ENCODE measurements at regions not wholly inside any gene's neighbourhood (a gene's known extent, or its start where the extent isn't known, plus 50 kb on each side); places are given as distances from the start of the nearest gene placed in this dataset.

GRCh38 chr3:88641033-88641604 lies 466.3 kb upstream of the EPHA3 start:
- no peaks in the 10 kb centered on the region for H3K36me3 ChIP-seq
- no peak overlapping the region for H3K27ac ChIP-seq
- no peaks in the 10 kb centered on the region for H3K27me3 ChIP-seq (ENCODE audit: low read depth)
- ATAC-seq, result no peak
- H3K9me3 ChIP-seq, result no peaks in the 10 kb centered on the region
- no peaks in the 10 kb centered on the region for H3K4me1 ChIP-seq
- no peak for DNase-seq
- intact Hi-C loops (cut with DNase I), result no loop called here
- no peak overlapping the region for H3K4me3 ChIP-seq
- TF ChIP-seq, protein P1, sequence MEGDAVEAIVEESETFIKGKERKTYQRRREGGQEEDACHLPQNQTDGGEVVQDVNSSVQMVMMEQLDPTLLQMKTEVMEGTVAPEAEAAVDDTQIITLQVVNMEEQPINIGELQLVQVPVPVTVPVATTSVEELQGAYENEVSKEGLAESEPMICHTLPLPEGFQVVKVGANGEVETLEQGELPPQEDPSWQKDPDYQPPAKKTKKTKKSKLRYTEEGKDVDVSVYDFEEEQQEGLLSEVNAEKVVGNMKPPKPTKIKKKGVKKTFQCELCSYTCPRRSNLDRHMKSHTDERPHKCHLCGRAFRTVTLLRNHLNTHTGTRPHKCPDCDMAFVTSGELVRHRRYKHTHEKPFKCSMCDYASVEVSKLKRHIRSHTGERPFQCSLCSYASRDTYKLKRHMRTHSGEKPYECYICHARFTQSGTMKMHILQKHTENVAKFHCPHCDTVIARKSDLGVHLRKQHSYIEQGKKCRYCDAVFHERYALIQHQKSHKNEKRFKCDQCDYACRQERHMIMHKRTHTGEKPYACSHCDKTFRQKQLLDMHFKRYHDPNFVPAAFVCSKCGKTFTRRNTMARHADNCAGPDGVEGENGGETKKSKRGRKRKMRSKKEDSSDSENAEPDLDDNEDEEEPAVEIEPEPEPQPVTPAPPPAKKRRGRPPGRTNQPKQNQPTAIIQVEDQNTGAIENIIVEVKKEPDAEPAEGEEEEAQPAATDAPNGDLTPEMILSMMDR (IDR thresholded peaks at IDR 0.05), result no peak

DNA sequence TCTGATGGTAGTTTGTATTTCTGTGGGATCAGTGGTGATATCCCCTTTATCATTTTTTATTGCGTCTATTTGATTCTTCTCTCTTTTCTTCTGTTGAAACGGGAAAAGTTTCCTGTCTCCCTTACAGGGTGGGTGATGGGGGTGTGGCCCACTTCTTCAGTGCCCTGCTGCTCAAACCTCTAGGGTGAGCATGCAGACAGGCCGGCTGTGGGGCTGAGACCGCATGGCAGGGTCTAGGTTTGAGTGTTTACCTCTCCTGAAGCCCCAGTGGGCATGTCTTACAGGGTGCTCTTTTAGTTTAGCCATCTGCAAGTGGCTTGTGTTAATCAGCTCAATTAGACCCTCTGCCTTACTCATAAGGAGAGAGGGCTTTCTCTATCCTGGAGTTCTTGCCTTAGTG lies 450.0 kb upstream of the EPHA3 start:
- Histone ChIP-seq H3K9me3 (no peaks in the 10 kb centered on the region), H3K36me3 (no peaks in the 10 kb centered on the region), H3K4me3 (no peak overlapping the region), H3K27me3 (ENCODE audit: low read depth) (no peaks in the 10 kb centered on the region), H3K27ac (no peak overlapping the region), H3K4me1 (no peaks in the 10 kb centered on the region)
- DNase-seq (no peak), ATAC-seq (no peak)
- intact Hi-C loops (cut with DNase I), result no loop called here
- TF ChIP-seq, protein P1 (IDR thresholded peaks at IDR 0.05), result no peak

GRCh38 chr3:88661433-88661824 lies 446.0 kb upstream of the EPHA3 start:
- H3K4me3 ChIP-seq, result no peak overlapping the region
- DNase-seq (no peak), ATAC-seq (no peak)
- H3K27me3 ChIP-seq (ENCODE audit: low read depth), result no peaks in the 10 kb centered on the region
- H3K36me3 ChIP-seq, result no peaks in the 10 kb centered on the region
- H3K9me3 ChIP-seq, result no peaks in the 10 kb centered on the region
- intact Hi-C loops (cut with DNase I), result no loop called here
- TF ChIP-seq, protein P1 (IDR thresholded peaks at IDR 0.05), result no peak
- no peaks in the 10 kb centered on the region for H3K4me1 ChIP-seq
- no peak overlapping the region for H3K27ac ChIP-seq

DNA sequence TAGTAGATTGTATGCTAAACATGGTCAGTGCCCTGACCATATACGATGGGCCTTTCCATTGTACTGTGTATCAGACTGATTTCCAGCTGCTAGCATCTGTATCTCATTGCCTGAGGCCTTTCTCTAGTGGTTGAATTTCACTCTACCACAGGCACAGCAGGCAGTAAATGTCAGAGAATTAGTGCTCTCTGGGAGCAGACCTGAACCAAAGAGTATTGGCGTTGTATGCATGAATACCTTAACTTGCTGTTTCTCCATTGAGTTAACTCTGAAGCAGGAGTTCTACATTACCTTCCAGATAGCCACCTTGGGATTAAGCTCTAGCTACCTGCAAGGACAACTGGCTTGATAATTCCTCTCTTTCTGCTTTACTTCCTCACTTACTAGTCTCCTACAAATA lies 439.2 kb upstream of the EPHA3 start:
- no peaks in the 10 kb centered on the region for H3K27me3 ChIP-seq (ENCODE audit: low read depth)
- H3K27ac ChIP-seq, result no peak overlapping the region
- TF ChIP-seq, protein P1 (IDR thresholded peaks at IDR 0.05), result no peak
- DNase-seq, result no peak
- no peak overlapping the region for H3K4me3 ChIP-seq
- ATAC-seq, result no peak
- no peaks in the 10 kb centered on the region for H3K9me3 ChIP-seq
- intact Hi-C loops (cut with DNase I), result no loop called here
- H3K36me3 ChIP-seq, result no peaks in the 10 kb centered on the region
- H3K4me1 ChIP-seq, result no peaks in the 10 kb centered on the region

DNA sequence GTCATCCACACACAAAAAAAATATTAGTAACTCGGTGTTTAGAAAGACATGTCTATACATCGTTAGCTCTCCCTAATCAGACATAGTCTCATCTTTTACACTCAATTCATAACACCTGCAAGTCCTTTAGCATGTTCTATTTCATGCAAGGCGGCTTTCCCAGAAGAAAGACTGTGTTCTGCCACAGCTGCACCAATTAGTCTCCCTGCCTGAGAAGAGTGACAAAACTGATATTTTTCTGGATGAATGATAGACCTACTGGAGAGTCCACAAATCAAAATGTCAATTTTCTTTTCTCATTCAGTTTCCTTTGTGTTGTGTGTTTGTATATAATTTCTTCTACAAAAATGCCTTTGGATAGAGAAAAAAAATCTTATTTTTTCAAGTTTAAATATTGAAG lies 435.8 kb upstream of the EPHA3 start:
- Histone ChIP-seq H3K4me3 (no peak overlapping the region), H3K36me3 (no peaks in the 10 kb centered on the region), H3K4me1 (no peaks in the 10 kb centered on the region), H3K27ac (no peak overlapping the region), H3K9me3 (no peaks in the 10 kb centered on the region), H3K27me3 (ENCODE audit: low read depth) (no peaks in the 10 kb centered on the region)
- intact Hi-C loops (cut with DNase I), result no loop called here
- TF ChIP-seq, protein P1 (IDR thresholded peaks at IDR 0.05), result no peak
- DNase-seq (no peak), ATAC-seq (no peak)

GRCh38 chr3:88677298-88677697 lies 430.1 kb upstream of the EPHA3 start:
- Histone ChIP-seq H3K4me1 (no peaks in the 10 kb centered on the region), H3K9me3 (no peaks in the 10 kb centered on the region), H3K27ac (no peak overlapping the region), H3K36me3 (no peaks in the 10 kb centered on the region), H3K27me3 (ENCODE audit: low read depth) (no peaks in the 10 kb centered on the region), H3K4me3 (no peak overlapping the region)
- intact Hi-C loops (cut with DNase I), result no loop called here
- DNase-seq (no peak), ATAC-seq (no peak)
- TF ChIP-seq, protein P1 (IDR thresholded peaks at IDR 0.05), result no peak

Measured in lower lobe of right lung (tissue), 2 donors.